ENCODE measurements at regions not wholly inside any gene's neighbourhood (a gene's known extent, or its start where the extent isn't known, plus 50 kb on each side); places are given as distances from the start of the nearest gene placed in this dataset.

DNA sequence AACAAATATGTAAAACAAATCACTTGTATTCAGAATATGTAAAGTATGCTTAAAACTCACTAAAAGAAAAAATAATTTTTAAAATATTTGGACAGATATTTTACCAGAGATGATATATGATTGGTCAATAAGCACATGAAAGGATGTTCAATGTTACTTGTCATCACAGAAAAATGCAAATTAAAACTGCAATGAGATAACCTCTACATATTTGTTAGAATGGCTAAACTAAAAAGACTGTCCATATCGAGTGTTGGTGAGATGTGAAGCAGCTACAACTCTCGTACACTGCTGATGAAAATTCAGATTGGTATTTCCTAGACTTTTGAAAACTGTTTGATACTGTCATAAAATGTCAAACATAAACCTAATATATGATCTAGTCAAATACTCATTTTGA is 685.1 kb downstream of the DTWD2 start:
- no peak for FAIRE-seq
- no peak overlapping the region for H3K9ac ChIP-seq (ENCODE audit: control insufficient read depth, extremely low read depth, insufficient read depth, low read length)
- H2AFZ ChIP-seq (ENCODE audit: control insufficient read depth, low read length), result no peak overlapping the region
- no peaks in the 10 kb centered on the region for H3K9me3 ChIP-seq (ENCODE audit: control insufficient read depth, low read depth, low read length)
- no peaks in the 10 kb centered on the region for H3K36me3 ChIP-seq (ENCODE audit: control insufficient read depth in 2 of 2, extremely low read depth in 1 of 2, insufficient read depth in 2 of 2, low read length in 2 of 2)
- no peaks in the 10 kb centered on the region for H3K79me2 ChIP-seq (ENCODE audit: control insufficient read depth, insufficient read depth, low read length)
- no peak for DNase-seq (ENCODE audit: low read depth, low spot score)
- TF ChIP-seq EZH2 (IDR thresholded peaks at IDR 0.05; ENCODE audit: low read length), result no peak
- TF ChIP-seq, protein P1, sequence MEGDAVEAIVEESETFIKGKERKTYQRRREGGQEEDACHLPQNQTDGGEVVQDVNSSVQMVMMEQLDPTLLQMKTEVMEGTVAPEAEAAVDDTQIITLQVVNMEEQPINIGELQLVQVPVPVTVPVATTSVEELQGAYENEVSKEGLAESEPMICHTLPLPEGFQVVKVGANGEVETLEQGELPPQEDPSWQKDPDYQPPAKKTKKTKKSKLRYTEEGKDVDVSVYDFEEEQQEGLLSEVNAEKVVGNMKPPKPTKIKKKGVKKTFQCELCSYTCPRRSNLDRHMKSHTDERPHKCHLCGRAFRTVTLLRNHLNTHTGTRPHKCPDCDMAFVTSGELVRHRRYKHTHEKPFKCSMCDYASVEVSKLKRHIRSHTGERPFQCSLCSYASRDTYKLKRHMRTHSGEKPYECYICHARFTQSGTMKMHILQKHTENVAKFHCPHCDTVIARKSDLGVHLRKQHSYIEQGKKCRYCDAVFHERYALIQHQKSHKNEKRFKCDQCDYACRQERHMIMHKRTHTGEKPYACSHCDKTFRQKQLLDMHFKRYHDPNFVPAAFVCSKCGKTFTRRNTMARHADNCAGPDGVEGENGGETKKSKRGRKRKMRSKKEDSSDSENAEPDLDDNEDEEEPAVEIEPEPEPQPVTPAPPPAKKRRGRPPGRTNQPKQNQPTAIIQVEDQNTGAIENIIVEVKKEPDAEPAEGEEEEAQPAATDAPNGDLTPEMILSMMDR (optimal IDR thresholded peaks at IDR 0.05 in 1 of 3, IDR thresholded peaks at IDR 0.05 in 1 of 3, conservative IDR thresholded peaks at IDR 0.05 in 1 of 3; ENCODE audit: extremely low read depth in 1 of 3, insufficient read depth in 2 of 3, low read length in 3 of 3), result no peak
- H3K4me3 ChIP-seq (ENCODE audit: control insufficient read depth in 2 of 3, extremely low read depth in 1 of 3, insufficient read depth in 2 of 3, low read depth in 1 of 3, low read length in 3 of 3), result no peak overlapping the region
- no peaks in the 10 kb centered on the region for H3K4me1 ChIP-seq (ENCODE audit: control insufficient read depth, extremely low read depth, insufficient read depth, low read length)
- H3K27ac ChIP-seq (ENCODE audit: control insufficient read depth, insufficient read depth, low read length), result no peak overlapping the region
- no peaks in the 10 kb centered on the region for H4K20me1 ChIP-seq (ENCODE audit: control insufficient read depth, extremely low read depth, insufficient read depth, low read length)
- no peak overlapping the region for H3K4me2 ChIP-seq (ENCODE audit: control insufficient read depth, extremely low read depth, insufficient read depth, low read depth, low read length)
- H3K27me3 ChIP-seq (ENCODE audit: control insufficient read depth, extremely low read depth, insufficient read depth, low read length), result no peaks in the 10 kb centered on the region
- no peaks in the 10 kb centered on the region for H3K9me1 ChIP-seq (ENCODE audit: control insufficient read depth, extremely low read depth, insufficient read depth, low read length)
- dilution Hi-C loops (cut with MboI; ENCODE audit: extremely low pct_ligation_motif_present, low sequenced_read_pairs), result no loop called here

DNA sequence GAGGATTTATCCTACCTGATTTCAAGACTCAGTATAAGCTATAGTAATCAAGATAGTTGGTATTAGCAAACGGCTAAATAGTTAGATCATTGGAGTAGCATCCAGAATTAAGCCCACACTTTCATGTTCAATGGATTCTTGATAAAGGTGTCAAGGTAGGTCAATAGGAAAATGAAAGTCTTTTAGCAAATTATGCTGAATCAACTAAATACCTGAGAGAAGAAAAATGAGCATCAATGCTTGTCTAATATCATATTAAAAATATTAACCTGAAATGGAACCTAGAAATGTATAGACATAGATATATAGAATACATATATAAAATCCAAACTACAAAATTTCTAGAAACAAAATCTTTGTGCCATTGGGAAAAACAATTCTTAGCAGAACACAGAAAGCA is 685.6 kb downstream of the DTWD2 start:
- Histone ChIP-seq H3K27me3 (ENCODE audit: control insufficient read depth, extremely low read depth, insufficient read depth, low read length) (no peaks in the 10 kb centered on the region), H3K36me3 (ENCODE audit: control insufficient read depth in 2 of 2, extremely low read depth in 1 of 2, insufficient read depth in 2 of 2, low read length in 2 of 2) (no peaks in the 10 kb centered on the region), H3K4me1 (ENCODE audit: control insufficient read depth, extremely low read depth, insufficient read depth, low read length) (no peaks in the 10 kb centered on the region), H3K9ac (ENCODE audit: control insufficient read depth, extremely low read depth, insufficient read depth, low read length) (no peak overlapping the region), H2AFZ (ENCODE audit: control insufficient read depth, low read length) (no peak overlapping the region), H3K4me2 (ENCODE audit: control insufficient read depth, extremely low read depth, insufficient read depth, low read depth, low read length) (no peak overlapping the region), H4K20me1 (ENCODE audit: control insufficient read depth, extremely low read depth, insufficient read depth, low read length) (no peaks in the 10 kb centered on the region), H3K9me1 (ENCODE audit: control insufficient read depth, extremely low read depth, insufficient read depth, low read length) (no peaks in the 10 kb centered on the region), H3K4me3 (ENCODE audit: control insufficient read depth in 2 of 3, extremely low read depth in 1 of 3, insufficient read depth in 2 of 3, low read depth in 1 of 3, low read length in 3 of 3) (no peak overlapping the region), H3K9me3 (ENCODE audit: control insufficient read depth, low read depth, low read length) (no peaks in the 10 kb centered on the region), H3K79me2 (ENCODE audit: control insufficient read depth, insufficient read depth, low read length) (no peaks in the 10 kb centered on the region), H3K27ac (ENCODE audit: control insufficient read depth, insufficient read depth, low read length) (no peak overlapping the region)
- TF ChIP-seq EZH2 (IDR thresholded peaks at IDR 0.05; ENCODE audit: low read length), result no peak
- TF ChIP-seq, protein P1 (optimal IDR thresholded peaks at IDR 0.05 in 1 of 3, IDR thresholded peaks at IDR 0.05 in 1 of 3, conservative IDR thresholded peaks at IDR 0.05 in 1 of 3; ENCODE audit: extremely low read depth in 1 of 3, insufficient read depth in 2 of 3, low read length in 3 of 3), result no peak
- dilution Hi-C loops (cut with MboI; ENCODE audit: extremely low pct_ligation_motif_present, low sequenced_read_pairs), result no loop called here
- no peak for FAIRE-seq
- no peak for DNase-seq (ENCODE audit: low read depth, low spot score)

All from keratinocyte (primary cell).